Brain microvascular endothelial cell (primary cell): ENCODE measurements at regions not wholly inside any gene's neighbourhood (a gene's known extent, or its start where the extent isn't known, plus 50 kb on each side); places are given as distances from the start of the nearest gene placed in this dataset.

Experiments
- DNase-seq: peaks from one replicate; pipeline ENCODE4 v3.0.0-alpha.2; 2020
- H3K27ac ChIP-seq: fragments of 250-450 bp; sonication (Bioruptor Pico); 2 replicates; pipeline ENCODE4 v1.5.1; 2020; ENCODE audit warnings: mild to moderate bottlenecking, moderate library complexity
- H3K27me3 ChIP-seq: fragments of 250-450 bp; sonication (Bioruptor Pico); replicated peaks from 2 replicates; pipeline ENCODE4 v1.5.1; 2020; ENCODE audit warnings: mild to moderate bottlenecking
- H3K36me3 ChIP-seq: fragments of 250-450 bp; sonication (Bioruptor Pico); replicated peaks from 2 replicates; pipeline ENCODE4 v1.5.1; 2020; ENCODE audit warnings: mild to moderate bottlenecking
- H3K4me3 ChIP-seq: 2 replicates; pipeline ENCODE4 v1.5.1; 2011; ENCODE audit warnings: low read depth, mild to moderate bottlenecking, control low read depth, low read length, moderate library complexity
- in situ Hi-C: cut with HindIII; loops from 2 replicates; pipeline ENCODE4 v1.10.0; 2017; ENCODE audit warnings: low sequenced_read_pairs, low pct_ligation_motif_present
- TF ChIP-seq, protein P1 (sequence below): IDR thresholded peaks from 2 replicates; pipeline ENCODE4 v1.5.1; 2011; ENCODE audit warnings: low read depth, mild to moderate bottlenecking, moderate library complexity, low read length, control low read depth, inconsistent platforms; ENCODE audit errors: missing control alignments

DNA sequence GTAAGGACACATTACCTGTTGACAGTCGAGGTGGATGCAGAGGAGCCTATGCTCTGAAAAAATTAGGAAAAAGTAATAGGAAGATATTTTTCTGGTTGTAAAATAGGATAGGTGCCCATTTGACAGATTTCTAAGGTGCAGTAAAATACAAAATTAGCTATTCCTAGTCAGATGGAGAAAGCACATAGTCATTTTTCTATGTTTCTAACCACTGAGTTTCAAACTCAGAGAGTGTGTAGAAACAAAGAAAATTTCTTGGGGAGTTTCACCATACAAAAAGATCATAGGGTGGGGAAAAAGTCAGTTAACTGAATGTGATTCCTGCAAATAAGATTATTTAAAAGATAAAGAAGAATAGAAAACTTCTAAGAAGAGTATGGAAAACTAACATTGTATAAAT lies 666.9 kb downstream of the KCNT2 start:
- TF ChIP-seq, protein P1, sequence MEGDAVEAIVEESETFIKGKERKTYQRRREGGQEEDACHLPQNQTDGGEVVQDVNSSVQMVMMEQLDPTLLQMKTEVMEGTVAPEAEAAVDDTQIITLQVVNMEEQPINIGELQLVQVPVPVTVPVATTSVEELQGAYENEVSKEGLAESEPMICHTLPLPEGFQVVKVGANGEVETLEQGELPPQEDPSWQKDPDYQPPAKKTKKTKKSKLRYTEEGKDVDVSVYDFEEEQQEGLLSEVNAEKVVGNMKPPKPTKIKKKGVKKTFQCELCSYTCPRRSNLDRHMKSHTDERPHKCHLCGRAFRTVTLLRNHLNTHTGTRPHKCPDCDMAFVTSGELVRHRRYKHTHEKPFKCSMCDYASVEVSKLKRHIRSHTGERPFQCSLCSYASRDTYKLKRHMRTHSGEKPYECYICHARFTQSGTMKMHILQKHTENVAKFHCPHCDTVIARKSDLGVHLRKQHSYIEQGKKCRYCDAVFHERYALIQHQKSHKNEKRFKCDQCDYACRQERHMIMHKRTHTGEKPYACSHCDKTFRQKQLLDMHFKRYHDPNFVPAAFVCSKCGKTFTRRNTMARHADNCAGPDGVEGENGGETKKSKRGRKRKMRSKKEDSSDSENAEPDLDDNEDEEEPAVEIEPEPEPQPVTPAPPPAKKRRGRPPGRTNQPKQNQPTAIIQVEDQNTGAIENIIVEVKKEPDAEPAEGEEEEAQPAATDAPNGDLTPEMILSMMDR, result no peak
- Histone ChIP-seq H3K36me3 (no peaks in the 10 kb centered on the region), H3K27ac (no peak overlapping the region), H3K4me3 (no peak overlapping the region), H3K27me3 (no peaks in the 10 kb centered on the region)
- no peak for DNase-seq
- in situ Hi-C loops, result no loop called here

DNA sequence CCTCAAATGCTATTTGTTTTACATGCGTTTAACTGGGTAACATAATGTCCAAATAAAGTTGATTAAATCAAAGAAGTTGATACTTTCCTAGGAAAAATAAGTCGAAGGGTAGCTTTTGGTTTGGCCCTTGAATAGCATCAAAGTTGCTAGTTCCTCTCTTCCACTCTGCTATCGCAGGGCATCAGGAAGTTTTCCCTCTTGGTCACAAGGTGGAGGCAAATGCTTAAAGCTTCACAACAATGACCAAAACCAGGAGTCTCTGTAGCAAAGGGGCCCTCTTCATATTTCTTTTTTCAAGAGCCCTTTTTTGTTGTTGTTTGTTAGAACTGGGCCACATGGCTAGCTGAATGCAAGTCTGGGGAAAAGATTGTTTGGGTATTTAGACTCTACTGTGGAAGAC lies 668.4 kb downstream of the KCNT2 start:
- no peak overlapping the region for H3K27ac ChIP-seq
- TF ChIP-seq, protein P1, result peak; percentile 32
- no peaks in the 10 kb centered on the region for H3K36me3 ChIP-seq
- in situ Hi-C loops, result no loop called here
- DNase-seq, result no peak
- no peaks in the 10 kb centered on the region for H3K27me3 ChIP-seq
- no peak overlapping the region for H3K4me3 ChIP-seq

DNA sequence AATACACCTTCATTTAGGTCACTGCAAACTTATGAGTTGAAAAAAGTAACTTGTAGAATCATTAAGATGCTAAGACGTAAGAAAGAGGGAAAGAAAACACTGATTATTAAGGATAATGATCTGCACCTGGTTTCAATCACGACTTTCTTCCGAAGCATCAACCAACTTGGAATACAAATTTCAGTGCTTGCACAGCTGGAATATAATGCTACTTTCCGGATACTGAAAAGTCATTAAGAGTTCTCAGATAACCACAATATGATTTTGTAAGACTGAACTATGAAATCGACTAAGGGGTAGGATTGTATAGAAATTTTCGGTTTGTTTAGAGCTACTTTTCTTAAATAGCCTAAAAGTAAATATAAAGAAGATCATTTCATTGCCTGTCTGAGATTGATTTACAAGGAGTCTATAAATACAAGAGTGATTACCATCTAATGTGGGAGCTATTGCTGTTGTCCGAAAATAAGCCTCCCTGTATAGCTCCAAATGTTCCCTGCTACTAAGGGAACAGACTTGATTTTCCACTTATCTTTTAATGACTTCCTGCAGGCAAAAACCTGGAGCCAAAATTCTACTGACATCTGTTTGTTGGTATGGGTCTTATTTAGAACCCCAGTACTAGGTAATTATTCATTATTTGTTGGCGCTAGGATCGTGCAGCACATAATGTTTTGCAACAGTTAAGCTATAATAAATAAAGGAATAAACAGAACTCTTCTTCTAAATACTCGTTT lies 673.3 kb downstream of the KCNT2 start:
- Histone ChIP-seq H3K27ac (no peak overlapping the region), H3K27me3 (no peaks in the 10 kb centered on the region), H3K36me3 (no peaks in the 10 kb centered on the region), H3K4me3 (no peak overlapping the region)
- in situ Hi-C loops, result no loop called here
- no peak for DNase-seq
- TF ChIP-seq, protein P1, result no peak

GRCh38 chr1:195933835-195934234 lies 674.4 kb downstream of the KCNT2 start:
- Histone ChIP-seq H3K36me3 (no peaks in the 10 kb centered on the region), H3K4me3 (no peak overlapping the region), H3K27me3 (no peaks in the 10 kb centered on the region), H3K27ac (no peak overlapping the region)
- in situ Hi-C loops, result no loop called here
- DNase-seq, result no peak
- TF ChIP-seq, protein P1, result no peak

DNA sequence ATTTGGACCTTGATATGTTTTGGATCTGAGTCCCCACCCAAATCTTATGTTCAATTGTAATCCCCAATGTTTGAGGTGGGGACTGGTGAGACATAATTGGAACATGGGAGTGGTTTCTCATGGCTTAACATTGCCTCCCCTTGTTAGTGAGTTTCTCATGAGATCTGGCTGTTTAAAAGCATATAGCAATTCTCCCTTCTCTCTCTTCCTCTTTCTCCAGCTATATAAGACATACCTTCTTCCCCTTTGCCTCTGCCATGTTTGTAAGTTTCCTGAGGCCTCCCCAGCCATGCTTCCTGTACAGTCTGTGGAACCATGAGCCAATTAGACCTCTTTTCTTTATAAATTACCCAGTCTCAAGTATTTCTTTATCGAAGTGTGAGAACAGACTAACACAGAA lies 692.4 kb downstream of the KCNT2 start:
- TF ChIP-seq, protein P1, result no peak
- in situ Hi-C loops, result no loop called here
- no peak for DNase-seq
- no peak overlapping the region for H3K4me3 ChIP-seq
- H3K27ac ChIP-seq, result no peak overlapping the region
- no peaks in the 10 kb centered on the region for H3K36me3 ChIP-seq
- H3K27me3 ChIP-seq, result no peaks in the 10 kb centered on the region

GRCh38 chr1:195909061-195909460 lies 699.2 kb downstream of the KCNT2 start:
- no peaks in the 10 kb centered on the region for H3K27me3 ChIP-seq
- DNase-seq, result no peak
- TF ChIP-seq, protein P1, result no peak
- no peak overlapping the region for H3K4me3 ChIP-seq
- in situ Hi-C loops, result no loop called here
- H3K27ac ChIP-seq, result no peak overlapping the region
- no peaks in the 10 kb centered on the region for H3K36me3 ChIP-seq
